ENCODE measurements at regions not wholly inside any gene's neighbourhood (a gene's known extent, or its start where the extent isn't known, plus 50 kb on each side); places are given as distances from the start of the nearest gene placed in this dataset.

DNA sequence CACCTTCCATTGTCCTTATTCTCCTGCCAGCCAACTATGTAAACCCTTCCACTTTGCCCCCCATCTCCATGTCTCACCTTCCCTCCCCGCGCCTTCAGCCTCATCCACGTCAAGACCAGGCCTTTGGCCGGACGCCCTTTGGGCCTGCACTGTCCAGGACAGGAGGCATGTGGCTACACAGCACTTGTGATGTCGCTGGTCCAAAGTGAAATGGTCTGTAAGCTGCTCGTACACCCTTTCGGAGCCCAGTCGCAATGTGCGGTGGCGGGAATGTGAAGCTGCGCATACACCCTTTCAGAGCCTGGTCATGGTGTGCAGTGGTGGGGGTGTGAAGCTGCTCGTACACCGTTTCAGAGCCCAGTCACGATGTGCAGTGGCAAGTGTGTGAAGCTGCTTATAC lies 247.9 kb upstream of the RGS6 start:
- no peak overlapping the region for H3K4me3 Mint-ChIP-seq
- DNase-seq (ENCODE audit: low spot score): no peak
- ATAC-seq: no peak
- Histone ChIP-seq H2AFZ (no peak overlapping the region), H3K79me2 (replicated peaks; ENCODE audit: insufficient read depth) (no peaks in the 10 kb centered on the region), H3K27ac (ENCODE audit: low read depth) (no peak overlapping the region), H3K4me1 (ENCODE audit: insufficient read depth) (peaks cover 21% of the 10 kb centered on the region), H3K4me2 (no peak overlapping the region), H4K20me1 (replicated peaks; ENCODE audit: insufficient read depth) (peaks cover 10% of the 10 kb centered on the region), H3K36me3 (ENCODE audit: insufficient read depth) (no peaks in the 10 kb centered on the region), H3F3A (replicated peaks; ENCODE audit: low read depth) (no peaks in the 10 kb centered on the region), H3K27me3 (ENCODE audit: insufficient read depth) (no peaks in the 10 kb centered on the region), H3K9me2 (ENCODE audit: insufficient read depth) (no peaks in the 10 kb centered on the region), H3K4me3 (no peak overlapping the region)
- H3K4me1 Mint-ChIP-seq: peaks cover 25% of the 10 kb centered on the region
- no peak for TF ChIP-seq STAT1 (IDR thresholded peaks at IDR 0.05; ENCODE audit: unreplicated experiment)
- H3K27ac Mint-ChIP-seq: no peak overlapping the region
- H3K27me3 Mint-ChIP-seq (ENCODE audit: insufficient read depth, low read depth, poor library complexity): peaks cover 12% of the 10 kb centered on the region
- no peaks in the 10 kb centered on the region for H3K9me3 Mint-ChIP-seq
- H3K36me3 Mint-ChIP-seq (ENCODE audit: low read depth): peaks cover 23% of the 10 kb centered on the region

DNA sequence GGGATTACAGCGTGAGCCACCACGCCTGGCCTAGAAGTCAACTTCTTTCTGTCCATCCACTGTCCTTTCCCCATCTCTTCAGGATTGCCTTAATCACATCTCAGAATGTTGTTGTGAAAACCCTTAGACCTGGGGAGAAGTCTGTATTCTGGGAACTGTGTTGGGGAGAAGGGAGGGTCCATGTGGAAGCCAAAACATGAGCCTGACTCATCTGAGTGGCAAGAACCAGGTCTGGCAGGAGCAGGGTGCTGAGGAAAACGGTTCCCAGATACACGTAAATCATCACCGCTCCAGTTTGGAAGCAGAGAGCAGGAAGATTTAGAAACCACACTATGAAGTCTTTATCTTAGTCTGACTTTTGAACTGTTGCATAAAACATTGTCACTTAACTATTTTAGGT lies 245.6 kb upstream of the RGS6 start:
- Histone ChIP-seq H3K4me1 (ENCODE audit: insufficient read depth) (0 out of 2 replicates have a peak, but pooled peaks cover 3% of the 10 kb centered on the region), H4K20me1 (replicated peaks; ENCODE audit: insufficient read depth) (peaks cover 10% of the 10 kb centered on the region), H3K4me2 (no peak overlapping the region), H3K79me2 (replicated peaks; ENCODE audit: insufficient read depth) (no peaks in the 10 kb centered on the region), H3K4me3 (no peak overlapping the region), H2AFZ (no peak overlapping the region), H3F3A (replicated peaks; ENCODE audit: low read depth) (no peaks in the 10 kb centered on the region), H3K27me3 (ENCODE audit: insufficient read depth) (no peaks in the 10 kb centered on the region), H3K27ac (ENCODE audit: low read depth) (no peak overlapping the region), H3K36me3 (ENCODE audit: insufficient read depth) (no peaks in the 10 kb centered on the region), H3K9me2 (ENCODE audit: insufficient read depth) (no peaks in the 10 kb centered on the region)
- Mint-ChIP-seq H3K27me3 (ENCODE audit: insufficient read depth, low read depth, poor library complexity) (peaks cover 8% of the 10 kb centered on the region), H3K9me3 (no peaks in the 10 kb centered on the region), H3K36me3 (ENCODE audit: low read depth) (peaks cover 25% of the 10 kb centered on the region), H3K4me3 (no peak overlapping the region), H3K4me1 (peaks cover 4% of the 10 kb centered on the region; the same call in 2 of the 3 replicates), H3K27ac (no peak overlapping the region)
- ATAC-seq (no peak), DNase-seq (ENCODE audit: low spot score) (no peak)
- TF ChIP-seq CREB1 (CRISPR knock-in tag; IDR thresholded peaks at IDR 0.05; ENCODE audit: low read depth) (no peak), EZH2phosphoT487 (IDR thresholded peaks at IDR 0.05; ENCODE audit: unreplicated experiment) (no peak), JUNB (IDR thresholded peaks at IDR 0.05; ENCODE audit: unreplicated experiment) (no peak), NANOG (IDR thresholded peaks at IDR 0.05; ENCODE audit: borderline replicate concordance) (no peak), EZH2 (IDR thresholded peaks at IDR 0.05; ENCODE audit: low read depth, unreplicated experiment) (no peak), ZNF114 (CRISPR knock-in tag; IDR thresholded peaks at IDR 0.05) (no peak)
- TF ChIP-seq, protein P1, sequence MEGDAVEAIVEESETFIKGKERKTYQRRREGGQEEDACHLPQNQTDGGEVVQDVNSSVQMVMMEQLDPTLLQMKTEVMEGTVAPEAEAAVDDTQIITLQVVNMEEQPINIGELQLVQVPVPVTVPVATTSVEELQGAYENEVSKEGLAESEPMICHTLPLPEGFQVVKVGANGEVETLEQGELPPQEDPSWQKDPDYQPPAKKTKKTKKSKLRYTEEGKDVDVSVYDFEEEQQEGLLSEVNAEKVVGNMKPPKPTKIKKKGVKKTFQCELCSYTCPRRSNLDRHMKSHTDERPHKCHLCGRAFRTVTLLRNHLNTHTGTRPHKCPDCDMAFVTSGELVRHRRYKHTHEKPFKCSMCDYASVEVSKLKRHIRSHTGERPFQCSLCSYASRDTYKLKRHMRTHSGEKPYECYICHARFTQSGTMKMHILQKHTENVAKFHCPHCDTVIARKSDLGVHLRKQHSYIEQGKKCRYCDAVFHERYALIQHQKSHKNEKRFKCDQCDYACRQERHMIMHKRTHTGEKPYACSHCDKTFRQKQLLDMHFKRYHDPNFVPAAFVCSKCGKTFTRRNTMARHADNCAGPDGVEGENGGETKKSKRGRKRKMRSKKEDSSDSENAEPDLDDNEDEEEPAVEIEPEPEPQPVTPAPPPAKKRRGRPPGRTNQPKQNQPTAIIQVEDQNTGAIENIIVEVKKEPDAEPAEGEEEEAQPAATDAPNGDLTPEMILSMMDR (conservative IDR thresholded peaks at IDR 0.05; ENCODE audit: low read depth in 2 of 2): no peak
- TF ChIP-seq, protein P2, sequence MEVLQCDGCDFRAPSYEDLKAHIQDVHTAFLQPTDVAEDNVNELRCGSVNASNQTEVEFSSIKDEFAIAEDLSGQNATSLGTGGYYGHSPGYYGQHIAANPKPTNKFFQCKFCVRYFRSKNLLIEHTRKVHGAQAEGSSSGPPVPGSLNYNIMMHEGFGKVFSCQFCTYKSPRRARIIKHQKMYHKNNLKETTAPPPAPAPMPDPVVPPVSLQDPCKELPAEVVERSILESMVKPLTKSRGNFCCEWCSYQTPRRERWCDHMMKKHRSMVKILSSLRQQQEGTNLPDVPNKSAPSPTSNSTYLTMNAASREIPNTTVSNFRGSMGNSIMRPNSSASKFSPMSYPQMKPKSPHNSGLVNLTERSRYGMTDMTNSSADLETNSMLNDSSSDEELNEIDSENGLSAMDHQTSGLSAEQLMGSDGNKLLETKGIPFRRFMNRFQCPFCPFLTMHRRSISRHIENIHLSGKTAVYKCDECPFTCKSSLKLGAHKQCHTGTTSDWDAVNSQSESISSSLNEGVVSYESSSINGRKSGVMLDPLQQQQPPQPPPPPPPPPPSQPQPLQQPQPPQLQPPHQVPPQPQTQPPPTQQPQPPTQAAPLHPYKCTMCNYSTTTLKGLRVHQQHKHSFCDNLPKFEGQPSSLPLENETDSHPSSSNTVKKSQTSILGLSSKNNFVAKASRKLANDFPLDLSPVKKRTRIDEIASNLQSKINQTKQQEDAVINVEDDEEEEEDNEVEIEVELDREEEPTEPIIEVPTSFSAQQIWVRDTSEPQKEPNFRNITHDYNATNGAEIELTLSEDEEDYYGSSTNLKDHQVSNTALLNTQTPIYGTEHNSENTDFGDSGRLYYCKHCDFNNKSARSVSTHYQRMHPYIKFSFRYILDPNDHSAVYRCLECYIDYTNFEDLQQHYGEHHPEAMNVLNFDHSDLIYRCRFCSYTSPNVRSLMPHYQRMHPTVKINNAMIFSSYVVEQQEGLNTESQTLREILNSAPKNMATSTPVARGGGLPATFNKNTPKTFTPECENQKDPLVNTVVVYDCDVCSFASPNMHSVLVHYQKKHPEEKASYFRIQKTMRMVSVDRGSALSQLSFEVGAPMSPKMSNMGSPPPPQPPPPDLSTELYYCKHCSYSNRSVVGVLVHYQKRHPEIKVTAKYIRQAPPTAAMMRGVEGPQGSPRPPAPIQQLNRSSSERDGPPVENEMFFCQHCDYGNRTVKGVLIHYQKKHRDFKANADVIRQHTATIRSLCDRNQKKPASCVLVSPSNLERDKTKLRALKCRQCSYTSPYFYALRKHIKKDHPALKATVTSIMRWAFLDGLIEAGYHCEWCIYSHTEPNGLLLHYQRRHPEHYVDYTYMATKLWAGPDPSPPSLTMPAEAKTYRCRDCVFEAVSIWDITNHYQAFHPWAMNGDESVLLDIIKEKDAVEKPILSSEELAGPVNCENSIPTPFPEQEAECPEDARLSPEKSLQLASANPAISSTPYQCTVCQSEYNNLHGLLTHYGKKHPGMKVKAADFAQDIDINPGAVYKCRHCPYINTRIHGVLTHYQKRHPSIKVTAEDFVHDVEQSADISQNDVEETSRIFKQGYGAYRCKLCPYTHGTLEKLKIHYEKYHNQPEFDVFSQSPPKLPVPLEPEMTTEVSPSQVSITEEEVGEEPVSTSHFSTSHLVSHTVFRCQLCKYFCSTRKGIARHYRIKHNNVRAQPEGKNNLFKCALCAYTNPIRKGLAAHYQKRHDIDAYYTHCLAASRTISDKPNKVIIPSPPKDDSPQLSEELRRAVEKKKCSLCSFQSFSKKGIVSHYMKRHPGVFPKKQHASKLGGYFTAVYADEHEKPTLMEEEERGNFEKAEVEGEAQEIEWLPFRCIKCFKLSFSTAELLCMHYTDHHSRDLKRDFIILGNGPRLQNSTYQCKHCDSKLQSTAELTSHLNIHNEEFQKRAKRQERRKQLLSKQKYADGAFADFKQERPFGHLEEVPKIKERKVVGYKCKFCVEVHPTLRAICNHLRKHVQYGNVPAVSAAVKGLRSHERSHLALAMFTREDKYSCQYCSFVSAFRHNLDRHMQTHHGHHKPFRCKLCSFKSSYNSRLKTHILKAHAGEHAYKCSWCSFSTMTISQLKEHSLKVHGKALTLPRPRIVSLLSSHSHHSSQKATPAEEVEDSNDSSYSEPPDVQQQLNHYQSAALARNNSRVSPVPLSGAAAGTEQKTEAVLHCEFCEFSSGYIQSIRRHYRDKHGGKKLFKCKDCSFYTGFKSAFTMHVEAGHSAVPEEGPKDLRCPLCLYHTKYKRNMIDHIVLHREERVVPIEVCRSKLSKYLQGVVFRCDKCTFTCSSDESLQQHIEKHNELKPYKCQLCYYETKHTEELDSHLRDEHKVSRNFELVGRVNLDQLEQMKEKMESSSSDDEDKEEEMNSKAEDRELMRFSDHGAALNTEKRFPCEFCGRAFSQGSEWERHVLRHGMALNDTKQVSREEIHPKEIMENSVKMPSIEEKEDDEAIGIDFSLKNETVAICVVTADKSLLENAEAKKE (CRISPR knock-in tag; IDR thresholded peaks at IDR 0.05): no peak
- TF ChIP-seq, protein P3, sequence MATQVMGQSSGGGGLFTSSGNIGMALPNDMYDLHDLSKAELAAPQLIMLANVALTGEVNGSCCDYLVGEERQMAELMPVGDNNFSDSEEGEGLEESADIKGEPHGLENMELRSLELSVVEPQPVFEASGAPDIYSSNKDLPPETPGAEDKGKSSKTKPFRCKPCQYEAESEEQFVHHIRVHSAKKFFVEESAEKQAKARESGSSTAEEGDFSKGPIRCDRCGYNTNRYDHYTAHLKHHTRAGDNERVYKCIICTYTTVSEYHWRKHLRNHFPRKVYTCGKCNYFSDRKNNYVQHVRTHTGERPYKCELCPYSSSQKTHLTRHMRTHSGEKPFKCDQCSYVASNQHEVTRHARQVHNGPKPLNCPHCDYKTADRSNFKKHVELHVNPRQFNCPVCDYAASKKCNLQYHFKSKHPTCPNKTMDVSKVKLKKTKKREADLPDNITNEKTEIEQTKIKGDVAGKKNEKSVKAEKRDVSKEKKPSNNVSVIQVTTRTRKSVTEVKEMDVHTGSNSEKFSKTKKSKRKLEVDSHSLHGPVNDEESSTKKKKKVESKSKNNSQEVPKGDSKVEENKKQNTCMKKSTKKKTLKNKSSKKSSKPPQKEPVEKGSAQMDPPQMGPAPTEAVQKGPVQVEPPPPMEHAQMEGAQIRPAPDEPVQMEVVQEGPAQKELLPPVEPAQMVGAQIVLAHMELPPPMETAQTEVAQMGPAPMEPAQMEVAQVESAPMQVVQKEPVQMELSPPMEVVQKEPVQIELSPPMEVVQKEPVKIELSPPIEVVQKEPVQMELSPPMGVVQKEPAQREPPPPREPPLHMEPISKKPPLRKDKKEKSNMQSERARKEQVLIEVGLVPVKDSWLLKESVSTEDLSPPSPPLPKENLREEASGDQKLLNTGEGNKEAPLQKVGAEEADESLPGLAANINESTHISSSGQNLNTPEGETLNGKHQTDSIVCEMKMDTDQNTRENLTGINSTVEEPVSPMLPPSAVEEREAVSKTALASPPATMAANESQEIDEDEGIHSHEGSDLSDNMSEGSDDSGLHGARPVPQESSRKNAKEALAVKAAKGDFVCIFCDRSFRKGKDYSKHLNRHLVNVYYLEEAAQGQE (IDR thresholded peaks at IDR 0.05; ENCODE audit: unreplicated experiment): no peak

Data from GM23338 (cell line).